K562 (cell line): ENCODE measurements at regions not wholly inside any gene's neighbourhood (a gene's known extent, or its start where the extent isn't known, plus 50 kb on each side); places are given as distances from the start of the nearest gene placed in this dataset.

ENCODE experiments used
- ATAC-seq: fragments of 200-7000 bp; cut with Tn5 transposase; 3 replicates; pipeline ENCODE4 v1.9.1; 2020; ENCODE audit warnings: moderate library complexity
- BruUV-seq: library from RNA; stranded (reverse); fragments of 400-500 nt; replicated peaks from 2 replicates; lab custom pipeline; 2021; lab: Mats Ljungman, UMichigan
- CTCF ChIA-PET: fragments of 300-600 bp; formaldehyde crosslinking; extraction: SDS; loops from one replicate; lab custom pipeline; 2021; ENCODE audit warnings: low intra/inter-chr PET ratio; lab: Yijun Ruan, JAX
- POLR2A ChIA-PET: fragments of 300-600, 350-650 bp; sonication (Branson Sonifier 250); formaldehyde crosslinking; extraction: SDS; loops from one replicate; lab custom pipeline; 2021; ENCODE audit warnings: antibody characterized with exemption, inconsistent platforms; lab: Yijun Ruan, JAX
- DNase-seq, 4 experiments: peaks; one replicate each; pipeline versions ENCODE4 v3.0.0 to v3.0.0-alpha.2; 2011 to 2018; ENCODE audit warnings: low spot score in 3 of 4, mixed read lengths in 3 of 4; ENCODE audit errors: extremely low read depth in 1 of 4
- FAIRE-seq: peaks from 2 replicates; lab custom pipeline; 2011; peaks lifted over from hg19 to GRCh38; lab: Jason Lieb, UNC
- H2AFZ ChIP-seq: 2 replicates; pipeline ENCODE4 v1.6.0; 2011; ENCODE audit warnings: low read depth, low read length, control low read depth, inconsistent platforms
- H3K27ac ChIP-seq: fragments of 200-600 bp; 3 replicates; pipeline ENCODE4 v1.8.0; 2011; ENCODE audit warnings: low read depth, mild to moderate bottlenecking, control low read depth, inconsistent platforms, low read length, moderate library complexity, mixed read lengths; ENCODE audit errors: extremely low read depth
- H3K27me3 ChIP-seq, 2 experiments: fragments of 300-600 bp in 1 of 2; 2 replicates in 1 of 2; 3 replicates in 1 of 2; pipeline versions ENCODE4 v1.6.0 to v1.8.0; 2011; ENCODE audit warnings: inconsistent platforms in 2 of 2, low read length in 2 of 2, mild to moderate bottlenecking in 1 of 2, mixed read lengths in 1 of 2, moderate library complexity in 1 of 2; ENCODE audit not compliant: control insufficient read depth in 2 of 2, insufficient read depth in 2 of 2
- H3K36me3 ChIP-seq: fragments of 300-600 bp; 3 replicates; pipeline ENCODE4 v1.8.0; 2011; ENCODE audit warnings: mild to moderate bottlenecking, low read length, inconsistent platforms; ENCODE audit not compliant: control insufficient read depth, insufficient read depth
- H3K4me1 ChIP-seq, 2 experiments: fragments of 200-600 bp in 1 of 2; replicated peaks in 1 of 2; 2 replicates in 1 of 2; 3 replicates in 1 of 2; pipeline versions ENCODE4 v1.5.1 to v1.8.0; 2011; ENCODE audit warnings: inconsistent platforms in 2 of 2, low read length in 2 of 2, mild to moderate bottlenecking in 1 of 2, mixed read lengths in 1 of 2, moderate library complexity in 1 of 2; ENCODE audit not compliant: control insufficient read depth in 2 of 2, insufficient read depth in 2 of 2
- H3K4me2 ChIP-seq: 2 replicates; pipeline ENCODE4 v1.6.1; 2011; ENCODE audit warnings: low read length, control low read depth, inconsistent platforms, mixed read lengths; ENCODE audit not compliant: insufficient read depth
- H3K4me3 ChIP-seq: fragments of 200-600 bp; sonication (generic), shearing (Covaris generic); 2 replicates; pipeline ENCODE4 v1.5.1; 2016; ENCODE audit warnings: control low read depth, inconsistent platforms
- H3K79me2 ChIP-seq: fragments of 200-600 bp; 3 replicates; pipeline ENCODE4 v1.8.0; 2011; ENCODE audit warnings: low read length, inconsistent platforms; ENCODE audit not compliant: control insufficient read depth, insufficient read depth
- H3K9ac ChIP-seq, 2 experiments: 2 replicates each; pipeline versions ENCODE4 v1.6.0 to v1.6.1; 2011; ENCODE audit warnings: low read depth in 2 of 2, low read length in 2 of 2, control low read depth in 1 of 2, inconsistent platforms in 1 of 2, mild to moderate bottlenecking in 1 of 2, mixed read lengths in 1 of 2; ENCODE audit not compliant: insufficient read depth in 1 of 2
- H3K9me1 ChIP-seq: one replicate; pipeline ENCODE4 v1.6.0; 2011; ENCODE audit warnings: inconsistent platforms, mild to moderate bottlenecking, low read length, moderate library complexity; ENCODE audit not compliant: control insufficient read depth, insufficient read depth
- H3K9me3 ChIP-seq: replicated peaks from 2 replicates; pipeline ENCODE4 v1.5.1; 2011; ENCODE audit warnings: low read depth, low read length, inconsistent platforms; ENCODE audit not compliant: control insufficient read depth, insufficient read depth
- H4K20me1 ChIP-seq: replicated peaks from 2 replicates; pipeline ENCODE4 v1.6.1; 2011; ENCODE audit warnings: low read length, inconsistent platforms, mixed read lengths; ENCODE audit not compliant: control insufficient read depth, insufficient read depth
- C11orf30 ChIP-seq: fragments of 450-650 bp; IDR thresholded peaks from 2 replicates; pipeline ENCODE4 v1.6.1; 2016; ENCODE audit warnings: low read depth, mild to moderate bottlenecking
- EP300 ChIP-seq: IDR thresholded peaks from 2 replicates; pipeline ENCODE4 v1.6.1; 2012; ENCODE audit warnings: low read length, improper control_type of control experiment
- EP400 ChIP-seq: fragments of 450-650 bp; IDR thresholded peaks from 2 replicates; pipeline ENCODE4 v1.6.1; 2017; ENCODE audit warnings: antibody characterized with exemption, mild to moderate bottlenecking, moderate library complexity
- MCM3 ChIP-seq: fragments of 450-650 bp; IDR thresholded peaks from 2 replicates; pipeline ENCODE4 v1.6.1; 2016
- SLC30A9 ChIP-seq: fragments of 250-450 bp; sonication (Bioruptor Pico); IDR thresholded peaks from 2 replicates; pipeline ENCODE4 v1.8.0; 2022; ENCODE audit warnings: mild to moderate bottlenecking, moderate library complexity
- TCF7L2 ChIP-seq: fragments of 150-350 bp; IDR thresholded peaks from 2 replicates; pipeline ENCODE4 v1.6.1; 2016; ENCODE audit warnings: low read depth, mild to moderate bottlenecking, low read length, moderate library complexity
- ZNF121 ChIP-seq: sonication (generic); formaldehyde crosslinking; conservative IDR thresholded peaks from 2 replicates; pipeline ENCODE4 v1.8.0; 2022; ENCODE audit warnings: missing genetic modification reagents
- ZNF23 ChIP-seq: fragments of 250-450 bp; sonication (Bioruptor Pico); IDR thresholded peaks from 2 replicates; pipeline ENCODE4 v1.4.0; 2020; ENCODE audit warnings: mild to moderate bottlenecking
- ZNF717 ChIP-seq: fragments of 250-450 bp; sonication (Bioruptor Pico); IDR thresholded peaks from 2 replicates; pipeline ENCODE4 v1.5.0; 2021
- ZNF76 ChIP-seq: fragments of 250-450 bp; sonication (Bioruptor Pico); IDR thresholded peaks from 2 replicates; pipeline ENCODE4 v1.4.0; 2020; ENCODE audit warnings: mild to moderate bottlenecking, moderate library complexity, borderline replicate concordance
- WGBS: fragments of 100-300 bp; shearing (Covaris generic); methylation state at CpG from one replicate; pipeline ENCODE4 v1.1.6; 2016; ENCODE audit warnings: low coverage, mixed read lengths; ENCODE audit not compliant: insufficient coverage; ENCODE audit errors: missing lambda C conversion rate; 5-methylcytosine and 5-hydroxymethylcytosine counted together
- in situ Hi-C: fragments of 300-500 bp; cut with MboI; formaldehyde crosslinking; loops from 4 replicates; pipeline ENCODE4 v1.15.0; 2018; ENCODE audit warnings: inconsistent platforms, mixed read lengths
- intact Hi-C: fragments of 100-400 bp; cut with micrococcal nuclease; formaldehyde crosslinking; loops from 2 replicates; pipeline ENCODE4 v1.14.2; 2022
- TF ChIP-seq, protein P1 (sequence below): fragments of 450-650 bp; IDR thresholded peaks from 2 replicates; pipeline ENCODE4 v1.6.1; 2017; ENCODE audit warnings: antibody characterized with exemption, mild to moderate bottlenecking

DNA sequence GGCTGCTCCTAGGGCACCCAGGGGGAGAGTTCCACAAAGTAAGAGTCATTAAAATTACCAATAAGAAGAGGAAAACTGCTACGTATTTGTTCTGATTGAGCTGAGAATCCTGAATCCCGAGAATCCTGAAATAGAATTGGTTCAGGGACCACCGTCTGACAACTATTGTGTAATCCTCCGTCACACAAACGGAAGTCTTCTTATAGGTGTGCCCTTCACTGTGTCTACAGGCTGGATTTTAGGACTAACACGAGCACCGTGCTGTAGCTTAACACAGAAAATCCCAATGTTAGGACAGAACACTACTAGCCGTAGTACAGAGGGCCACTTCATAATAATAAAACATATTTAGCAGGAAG lies 50.6 kb upstream of the RNF182 start (continued):
- TF ChIP-seq, protein P1, sequence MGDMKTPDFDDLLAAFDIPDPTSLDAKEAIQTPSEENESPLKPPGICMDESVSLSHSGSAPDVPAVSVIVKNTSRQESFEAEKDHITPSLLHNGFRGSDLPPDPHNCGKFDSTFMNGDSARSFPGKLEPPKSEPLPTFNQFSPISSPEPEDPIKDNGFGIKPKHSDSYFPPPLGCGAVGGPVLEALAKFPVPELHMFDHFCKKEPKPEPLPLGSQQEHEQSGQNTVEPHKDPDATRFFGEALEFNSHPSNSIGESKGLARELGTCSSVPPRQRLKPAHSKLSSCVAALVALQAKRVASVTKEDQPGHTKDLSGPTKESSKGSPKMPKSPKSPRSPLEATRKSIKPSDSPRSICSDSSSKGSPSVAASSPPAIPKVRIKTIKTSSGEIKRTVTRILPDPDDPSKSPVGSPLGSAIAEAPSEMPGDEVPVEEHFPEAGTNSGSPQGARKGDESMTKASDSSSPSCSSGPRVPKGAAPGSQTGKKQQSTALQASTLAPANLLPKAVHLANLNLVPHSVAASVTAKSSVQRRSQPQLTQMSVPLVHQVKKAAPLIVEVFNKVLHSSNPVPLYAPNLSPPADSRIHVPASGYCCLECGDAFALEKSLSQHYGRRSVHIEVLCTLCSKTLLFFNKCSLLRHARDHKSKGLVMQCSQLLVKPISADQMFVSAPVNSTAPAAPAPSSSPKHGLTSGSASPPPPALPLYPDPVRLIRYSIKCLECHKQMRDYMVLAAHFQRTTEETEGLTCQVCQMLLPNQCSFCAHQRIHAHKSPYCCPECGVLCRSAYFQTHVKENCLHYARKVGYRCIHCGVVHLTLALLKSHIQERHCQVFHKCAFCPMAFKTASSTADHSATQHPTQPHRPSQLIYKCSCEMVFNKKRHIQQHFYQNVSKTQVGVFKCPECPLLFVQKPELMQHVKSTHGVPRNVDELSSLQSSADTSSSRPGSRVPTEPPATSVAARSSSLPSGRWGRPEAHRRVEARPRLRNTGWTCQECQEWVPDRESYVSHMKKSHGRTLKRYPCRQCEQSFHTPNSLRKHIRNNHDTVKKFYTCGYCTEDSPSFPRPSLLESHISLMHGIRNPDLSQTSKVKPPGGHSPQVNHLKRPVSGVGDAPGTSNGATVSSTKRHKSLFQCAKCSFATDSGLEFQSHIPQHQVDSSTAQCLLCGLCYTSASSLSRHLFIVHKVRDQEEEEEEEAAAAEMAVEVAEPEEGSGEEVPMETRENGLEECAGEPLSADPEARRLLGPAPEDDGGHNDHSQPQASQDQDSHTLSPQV = 0 out of 2 replicates have a peak, but pooled peaks have one; percentile 10
- TF ChIP-seq C11orf30 = no peak

DNA sequence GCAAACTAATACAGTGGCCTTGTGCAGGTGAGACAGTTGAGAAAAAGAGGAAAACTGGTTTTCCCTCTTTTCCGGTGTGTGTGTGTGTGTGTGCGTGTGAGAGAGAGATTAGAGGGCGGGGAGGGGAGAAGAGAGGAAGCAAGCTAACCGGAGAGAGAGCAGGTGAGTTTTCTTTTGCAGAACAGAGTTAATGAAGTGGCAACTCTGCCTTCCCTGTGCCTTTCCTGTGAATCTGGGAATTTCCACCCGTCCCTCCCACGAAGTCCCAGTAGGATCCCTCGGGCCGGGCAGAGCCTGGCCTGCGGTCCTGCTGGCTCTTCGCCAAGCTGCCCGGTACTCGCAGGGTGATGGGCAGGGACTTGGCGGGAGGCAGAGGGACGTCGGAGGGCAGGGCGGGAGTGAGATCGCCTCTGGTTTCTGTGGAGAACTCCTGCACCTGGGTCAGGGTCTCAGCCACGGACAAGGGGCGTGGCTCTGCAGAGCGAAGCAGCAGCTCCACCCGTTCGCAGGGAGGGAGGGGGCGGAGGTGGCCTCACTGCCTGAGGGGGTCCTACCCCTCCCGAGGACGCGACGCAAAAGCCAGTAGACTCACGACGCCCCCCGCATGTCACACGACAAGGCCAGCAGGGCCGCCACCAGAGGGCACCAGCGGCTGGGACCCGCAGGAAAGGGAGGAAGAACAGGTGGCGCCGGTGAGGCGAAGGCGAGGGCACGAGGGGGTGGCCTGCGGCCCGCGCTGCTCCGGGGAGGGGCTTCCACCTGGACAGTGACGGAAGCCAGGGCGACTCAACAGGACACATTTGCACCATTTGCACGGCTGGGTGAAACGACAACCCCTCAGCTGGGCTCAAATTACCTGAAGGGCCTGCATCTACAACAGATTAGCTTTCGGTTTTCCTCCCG lies 51.2 kb upstream of the RNF182 start:
- Histone ChIP-seq H3K36me3 (no peaks in the 10 kb centered on the region), H3K4me2 (peak overlapping the region; percentile 71), H3K4me1 (peaks cover 9 to 10% of the 10 kb centered on the region in 2 experiments; a peak in 4 of 5 replicates), H3K27me3 (no peaks in the 10 kb centered on the region), H3K27ac (no peak overlapping the region; the same call in 2 of the 3 replicates), H3K9me1 (no peaks in the 10 kb centered on the region), H3K79me2 (no peaks in the 10 kb centered on the region), H4K20me1 (no peaks in the 10 kb centered on the region), H3K9me3 (no peaks in the 10 kb centered on the region), H3K4me3 (peak overlapping the region; percentile 23), H3K9ac (peak overlapping the region; percentile 28 to 88), H2AFZ (peak overlapping the region; percentile 83)
- BruUV-seq = no TSS peak
- WGBS = 18% methylated on average over 47 of the region's 49 CpGs
- ATAC-seq (peak; percentile 95), DNase-seq (peak; percentile 88 to 90 (median 89)), FAIRE-seq (peak; percentile 77)
- intact Hi-C loops (no loop called here), in situ Hi-C loops (no loop called here)
- ChIA-PET CTCF (interaction anchor here (1.3 to 2.6 kb wide), 2 partner anchors 78 to 193 kb away, joined by 3 to 11 read pairs; no protein-coding TSS in a partner anchor), POLR2A (interaction anchor here (0.5 to 2.6 kb wide), 5 partner anchors 9 to 552 kb away, joined by 3 to 11 read pairs (median 5); no protein-coding TSS in a partner anchor)
- TF ChIP-seq ZNF121 (peak; percentile 52; the same call in 1 of the 2 replicates), MCM3 (no peak), SLC30A9 (CRISPR knock-in tag) (no peak), TCF7L2 (no peak), ZNF717 (CRISPR knock-in tag) (no peak), EP300 (no peak; the same call in 1 of the 2 replicates), EP400 (peak; percentile 68), ZNF76 (CRISPR knock-in tag) (no peak), ZNF23 (CRISPR knock-in tag) (no peak)
